ENCODE measurements at regions not wholly inside any gene's neighbourhood (a gene's known extent, or its start where the extent isn't known, plus 50 kb on each side); places are given as distances from the start of the nearest gene placed in this dataset.

DNA sequence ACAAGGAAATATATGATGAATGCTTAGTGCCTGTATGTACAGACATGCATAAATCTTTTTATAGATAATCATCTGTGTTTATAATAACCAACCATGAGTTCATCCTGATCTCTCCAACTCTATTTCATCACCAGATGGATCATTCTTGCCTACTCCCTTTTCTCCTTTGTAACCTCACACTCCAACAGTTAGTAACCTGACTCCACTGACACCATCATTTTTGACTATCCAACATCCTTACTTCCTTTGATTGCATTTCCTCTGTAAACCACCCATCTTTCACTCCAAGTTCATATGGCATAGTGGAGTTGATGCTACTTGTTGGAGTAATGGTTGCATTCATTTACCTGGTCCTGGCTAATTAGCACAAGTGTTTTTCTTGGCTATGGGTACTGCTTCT is 170.6 kb downstream of the ZNF330 start:
- no peak overlapping the region for H3K27ac ChIP-seq
- no peaks in the 10 kb centered on the region for H3K36me3 ChIP-seq
- intact Hi-C loops (cut with DNase I; ENCODE audit: low total_unique reads), result no loop called here

GRCh38 chr4:141391771-141392170 is 171.1 kb downstream of the ZNF330 start:
- no peaks in the 10 kb centered on the region for H3K9me3 ChIP-seq
- H3K4me1 ChIP-seq, result peaks cover 0 to 10% (median under 1%) of the 10 kb centered on the region in 4 donors
- H3K4me3 ChIP-seq, result no peak overlapping the region
- no peaks in the 10 kb centered on the region for H3K36me3 ChIP-seq
- intact Hi-C loops (cut with DNase I; ENCODE audit: low total_unique reads), result no loop called here
- H3K27ac ChIP-seq, result no peak overlapping the region
- no peak for DNase-seq
- TF ChIP-seq, protein P1, sequence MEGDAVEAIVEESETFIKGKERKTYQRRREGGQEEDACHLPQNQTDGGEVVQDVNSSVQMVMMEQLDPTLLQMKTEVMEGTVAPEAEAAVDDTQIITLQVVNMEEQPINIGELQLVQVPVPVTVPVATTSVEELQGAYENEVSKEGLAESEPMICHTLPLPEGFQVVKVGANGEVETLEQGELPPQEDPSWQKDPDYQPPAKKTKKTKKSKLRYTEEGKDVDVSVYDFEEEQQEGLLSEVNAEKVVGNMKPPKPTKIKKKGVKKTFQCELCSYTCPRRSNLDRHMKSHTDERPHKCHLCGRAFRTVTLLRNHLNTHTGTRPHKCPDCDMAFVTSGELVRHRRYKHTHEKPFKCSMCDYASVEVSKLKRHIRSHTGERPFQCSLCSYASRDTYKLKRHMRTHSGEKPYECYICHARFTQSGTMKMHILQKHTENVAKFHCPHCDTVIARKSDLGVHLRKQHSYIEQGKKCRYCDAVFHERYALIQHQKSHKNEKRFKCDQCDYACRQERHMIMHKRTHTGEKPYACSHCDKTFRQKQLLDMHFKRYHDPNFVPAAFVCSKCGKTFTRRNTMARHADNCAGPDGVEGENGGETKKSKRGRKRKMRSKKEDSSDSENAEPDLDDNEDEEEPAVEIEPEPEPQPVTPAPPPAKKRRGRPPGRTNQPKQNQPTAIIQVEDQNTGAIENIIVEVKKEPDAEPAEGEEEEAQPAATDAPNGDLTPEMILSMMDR (IDR thresholded peaks at IDR 0.05), result no peak
- no peaks in the 10 kb centered on the region for H3K27me3 ChIP-seq

More for the DNA sequence above, 170.6 kb downstream of the ZNF330 start:
- peaks cover 0 to 5% (median 0%) of the 10 kb centered on the region in 4 donors for H3K4me1 ChIP-seq
- DNase-seq, result no peak
- TF ChIP-seq, protein P1 (IDR thresholded peaks at IDR 0.05), result no peak
- H3K4me3 ChIP-seq, result no peak overlapping the region
- H3K27me3 ChIP-seq, result no peaks in the 10 kb centered on the region
- no peaks in the 10 kb centered on the region for H3K9me3 ChIP-seq

DNA sequence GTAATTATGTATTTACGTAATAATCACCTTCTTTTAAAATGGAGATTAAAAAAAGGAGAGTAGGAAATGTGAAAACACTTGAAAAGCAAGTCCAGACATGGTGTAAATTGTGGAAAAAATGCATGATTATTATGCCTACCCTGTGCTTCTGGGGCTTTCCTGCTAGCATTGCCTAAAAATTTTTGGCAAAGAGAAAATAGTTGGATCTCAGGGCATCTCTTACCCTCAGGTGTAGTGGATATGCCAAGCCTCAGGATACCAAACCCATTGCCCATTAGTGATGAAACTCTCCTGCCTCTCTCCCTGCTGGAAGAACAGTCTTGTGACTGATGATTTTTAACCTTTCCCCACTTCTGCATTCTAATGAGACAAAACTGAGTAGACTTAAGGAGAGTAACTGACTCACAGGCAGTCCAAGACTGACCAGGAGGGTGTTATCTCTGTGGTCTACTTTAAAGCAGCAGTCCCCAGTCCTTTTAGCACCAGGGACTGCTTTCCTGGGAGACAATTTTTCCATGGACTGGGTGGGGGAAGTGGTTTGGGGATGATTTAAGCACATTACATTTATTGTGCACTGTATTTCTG is 174.6 kb downstream of the ZNF330 start:
- intact Hi-C loops (cut with DNase I; ENCODE audit: low total_unique reads), result no loop called here
- H3K4me1 ChIP-seq, result peaks cover 0 to 13% (median 2%) of the 10 kb centered on the region in 4 donors
- DNase-seq, result no peak
- H3K9me3 ChIP-seq, result no peaks in the 10 kb centered on the region
- H3K36me3 ChIP-seq, result no peaks in the 10 kb centered on the region
- no peak overlapping the region for H3K27ac ChIP-seq
- no peaks in the 10 kb centered on the region for H3K27me3 ChIP-seq
- H3K4me3 ChIP-seq, result no peak overlapping the region
- TF ChIP-seq, protein P1 (IDR thresholded peaks at IDR 0.05), result no peak

- intact Hi-C loops (cut with DNase I; ENCODE audit: low total_unique reads), result no loop called here
- no peaks in the 10 kb centered on the region for H3K36me3 ChIP-seq
- DNase-seq, result no peak
- TF ChIP-seq, protein P1 (IDR thresholded peaks at IDR 0.05), result no peak
- H3K27me3 ChIP-seq, result no peaks in the 10 kb centered on the region
- no peaks in the 10 kb centered on the region for H3K9me3 ChIP-seq
- no peak overlapping the region for H3K4me3 ChIP-seq
- no peak overlapping the region for H3K27ac ChIP-seq
- peaks cover 0 to 13% (median 2%) of the 10 kb centered on the region in 4 donors for H3K4me1 ChIP-seq
Observed at GRCh38 chr4:141395919-141396318, 175.2 kb downstream of the ZNF330 start.

- H3K27me3 ChIP-seq, result no peaks in the 10 kb centered on the region
- no peak overlapping the region for H3K4me3 ChIP-seq
- DNase-seq, result no peak
- peaks cover 0 to 16% (median 3%) of the 10 kb centered on the region in 4 donors for H3K4me1 ChIP-seq
- TF ChIP-seq, protein P1 (IDR thresholded peaks at IDR 0.05), result no peak
- H3K27ac ChIP-seq, result no peak overlapping the region
- intact Hi-C loops (cut with DNase I; ENCODE audit: low total_unique reads), result no loop called here
- no peaks in the 10 kb centered on the region for H3K36me3 ChIP-seq
- H3K9me3 ChIP-seq, result no peaks in the 10 kb centered on the region
Observed at GRCh38 chr4:141402712-141403111, 182.0 kb downstream of the ZNF330 start.

DNA sequence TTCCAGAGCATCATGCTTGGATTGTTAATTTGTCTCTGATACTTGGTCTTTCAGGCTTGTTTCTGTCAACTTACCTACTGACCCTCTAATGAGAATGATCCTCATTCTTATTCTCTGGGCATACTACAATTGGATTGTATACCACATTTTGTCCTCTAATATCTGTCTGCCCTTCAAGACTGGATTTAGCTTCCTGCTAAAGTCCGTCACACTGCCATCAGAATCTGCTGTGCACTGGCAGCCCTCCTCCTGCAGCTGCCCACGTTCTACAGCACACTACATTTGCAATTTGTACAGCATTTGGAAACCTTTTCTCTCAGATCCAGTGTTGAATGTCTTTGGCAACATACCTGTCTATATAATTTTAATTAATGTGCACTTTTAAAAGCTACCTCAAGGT is 183.1 kb downstream of the ZNF330 start:
- no peaks in the 10 kb centered on the region for H3K36me3 ChIP-seq
- H3K27ac ChIP-seq, result no peak overlapping the region
- intact Hi-C loops (cut with DNase I; ENCODE audit: low total_unique reads), result no loop called here
- TF ChIP-seq, protein P1 (IDR thresholded peaks at IDR 0.05), result no peak
- H3K9me3 ChIP-seq, result no peaks in the 10 kb centered on the region
- H3K4me3 ChIP-seq, result no peak overlapping the region
- H3K4me1 ChIP-seq, result peaks cover 0 to 16% (median 3%) of the 10 kb centered on the region in 4 donors
- H3K27me3 ChIP-seq, result no peaks in the 10 kb centered on the region
- no peak for DNase-seq
